ENCODE measurements at regions not wholly inside any gene's neighbourhood (a gene's known extent, or its start where the extent isn't known, plus 50 kb on each side); places are given as distances from the start of the nearest gene placed in this dataset.

- no peak for TF ChIP-seq CTCF (IDR thresholded peaks at IDR 0.05; ENCODE audit: low read depth, low read length, poor library complexity, severe bottlenecking)
- no peak for TF ChIP-seq EZH2phosphoT487 (IDR thresholded peaks at IDR 0.05; ENCODE audit: borderline replicate concordance, low read length)
Measured at GRCh38 chr3:178072391-178073305, 463.6 kb upstream of the KCNMB2 start.
